SK-N-SH treated with all-trans-retinoic acid at 6 μM for 48 hours (cell line): ENCODE measurements at regions not wholly inside any gene's neighbourhood (a gene's known extent, or its start where the extent isn't known, plus 50 kb on each side); places are given as distances from the start of the nearest gene placed in this dataset.

Experiments used
- ARNTL ChIP-seq: fragments of 450-650 bp; formaldehyde crosslinking; IDR thresholded peaks from 2 replicates; pipeline ENCODE4 v1.5.0; 2020; ENCODE audit warnings: low read depth, mild to moderate bottlenecking, moderate library complexity, borderline replicate concordance
- CREB5 ChIP-seq: fragments of 250-450 bp; sonication (Bioruptor Pico); IDR thresholded peaks from 2 replicates; pipeline ENCODE4 v1.5.1; 2020; ENCODE audit warnings: low read depth, mild to moderate bottlenecking, moderate library complexity
- CSRNP3 ChIP-seq: fragments of 250-450 bp; sonication (Bioruptor Pico); IDR thresholded peaks from 2 replicates; pipeline ENCODE4 v1.5.1; 2021; ENCODE audit warnings: mild to moderate bottlenecking, moderate library complexity
- ESRRG ChIP-seq: fragments of 250-450 bp; sonication (Bioruptor Pico); IDR thresholded peaks from 2 replicates; pipeline ENCODE4 v1.6.1; 2021; ENCODE audit warnings: mild to moderate bottlenecking
- OSR1 ChIP-seq: fragments of 250-450 bp; sonication (Bioruptor Pico); IDR thresholded peaks from 2 replicates; pipeline ENCODE4 v1.8.0; 2022; ENCODE audit warnings: moderate library complexity, mild to moderate bottlenecking, inconsistent platforms
- PATZ1 ChIP-seq: fragments of 250-450 bp; sonication (Bioruptor Pico); IDR thresholded peaks from 2 replicates; pipeline ENCODE4 v1.8.0; 2020; ENCODE audit warnings: mild to moderate bottlenecking, moderate library complexity, borderline replicate concordance
- PPARA ChIP-seq: fragments of 250-450 bp; sonication (Bioruptor Pico); IDR thresholded peaks from 2 replicates; pipeline ENCODE4 v1.5.0; 2020; ENCODE audit warnings: mild to moderate bottlenecking, borderline replicate concordance
- ZC3H10 ChIP-seq: fragments of 250-450 bp; sonication (Bioruptor Pico); IDR thresholded peaks from 2 replicates; pipeline ENCODE4 v1.5.1; 2021; ENCODE audit warnings: mild to moderate bottlenecking, moderate library complexity
- ZFP3 ChIP-seq: fragments of 250-450 bp; sonication (Bioruptor Pico); IDR thresholded peaks from 2 replicates; pipeline ENCODE4 v1.5.0; 2020; ENCODE audit warnings: mild to moderate bottlenecking, moderate library complexity
- ZFP30 ChIP-seq: fragments of 450-650 bp; formaldehyde crosslinking; IDR thresholded peaks from 2 replicates; pipeline ENCODE4 v1.5.0; 2022; ENCODE audit warnings: mild to moderate bottlenecking, moderate library complexity
- ZNF70 ChIP-seq: fragments of 450-650 bp; formaldehyde crosslinking; IDR thresholded peaks from 2 replicates; pipeline ENCODE4 v1.5.0; 2020; ENCODE audit warnings: mild to moderate bottlenecking, moderate library complexity
- ZNF8 ChIP-seq: fragments of 450-650 bp; formaldehyde crosslinking; IDR thresholded peaks from 2 replicates; pipeline ENCODE4 v1.5.0; 2020; ENCODE audit warnings: mild to moderate bottlenecking, moderate library complexity

- TF ChIP-seq ARNTL (CRISPR knock-in tag) = no peak
- TF ChIP-seq ZNF8 (CRISPR knock-in tag) = no peak
- TF ChIP-seq CSRNP3 (CRISPR knock-in tag) = no peak
- no peak for TF ChIP-seq ZFP3 (CRISPR knock-in tag)
- TF ChIP-seq ZFP30 (CRISPR knock-in tag) = no peak
- no peak for TF ChIP-seq PATZ1
- TF ChIP-seq CREB5 (CRISPR knock-in tag) = no peak
- no peak for TF ChIP-seq PPARA (CRISPR knock-in tag)
- TF ChIP-seq ZC3H10 = no peak
- TF ChIP-seq OSR1 (CRISPR knock-in tag) = no peak
- no peak for TF ChIP-seq ESRRG (CRISPR knock-in tag)
- no peak for TF ChIP-seq ZNF70 (CRISPR knock-in tag)
Observed at GRCh38 chr10:47071891-47072290, 160.7 kb downstream of the PTPN20 start.
